ENCODE measurements at regions not wholly inside any gene's neighbourhood (a gene's known extent, or its start where the extent isn't known, plus 50 kb on each side); places are given as distances from the start of the nearest gene placed in this dataset.
"Not testable (repeated sequence)": the region's sequence is repeated elsewhere in the genome, so short reads cannot be mapped to it uniquely, and the experiment has no call there.

- no peak overlapping the region for H2BK120ac ChIP-seq (ENCODE audit: insufficient read depth, low read length, poor library complexity)
- H3K27ac ChIP-seq (ENCODE audit: low read depth, low read length) = no peak overlapping the region
- H2BK5ac ChIP-seq (ENCODE audit: low read depth, low read length, poor library complexity) = no peak overlapping the region
- no peak overlapping the region for H2AFZ ChIP-seq (ENCODE audit: insufficient read depth, low read length, poor library complexity)
- H3K4me2 ChIP-seq (ENCODE audit: low read length) = no peak overlapping the region
- no peak overlapping the region for H3K9ac ChIP-seq (ENCODE audit: low read length)
- no peaks in the 10 kb centered on the region for H3K4me1 ChIP-seq (ENCODE audit: control insufficient read depth in 1 of 2, insufficient read depth in 2 of 2, low read length in 2 of 2)
- H3K4me3 ChIP-seq (ENCODE audit: low read depth, low read length) = no peak overlapping the region
- H3K79me2 ChIP-seq (ENCODE audit: control insufficient read depth, insufficient read depth, low read length, poor library complexity) = no peaks in the 10 kb centered on the region
- no peak overlapping the region for H4K12ac ChIP-seq (ENCODE audit: low read depth, low read length)
- H3K23ac ChIP-seq (ENCODE audit: low read length) = no peak overlapping the region
- no peak overlapping the region for H3K4ac ChIP-seq (ENCODE audit: low read depth, low read length)
- no peak overlapping the region for H2BK12ac ChIP-seq (ENCODE audit: low read length)
- H3K9me3 ChIP-seq (ENCODE audit: insufficient read depth, low read depth, low read length) = no peaks in the 10 kb centered on the region
- no peak for DNase-seq
- no peak overlapping the region for H3K18ac ChIP-seq (ENCODE audit: low read length)
- H2AK5ac ChIP-seq (ENCODE audit: low read length) = no peak overlapping the region
- H3K27me3 ChIP-seq (ENCODE audit: insufficient read depth, low read length) = no peaks in the 10 kb centered on the region
- H4K8ac ChIP-seq (ENCODE audit: low read depth, low read length) = no peak overlapping the region
- no peak overlapping the region for H4K91ac ChIP-seq (ENCODE audit: low read depth, low read length)
- WGBS (ENCODE audit: extremely low coverage, insufficient coverage, insufficient read length) = no CpG with 5 or more reads among the region's 7 CpGs
- H3K79me1 ChIP-seq (ENCODE audit: low read length) = no peaks in the 10 kb centered on the region
- H3K36me3 ChIP-seq (ENCODE audit: control insufficient read depth in 1 of 2, insufficient read depth in 2 of 2, low read length in 2 of 2) = no peaks in the 10 kb centered on the region
- H3K14ac ChIP-seq (ENCODE audit: low read length) = no peak overlapping the region
Measured at GRCh38 chr17:31733326-31733725, 125.7 kb downstream of the COPRS start.

- H2AFZ ChIP-seq (ENCODE audit: insufficient read depth, low read length, poor library complexity); H3K79me1 ChIP-seq (ENCODE audit: low read length); H3K23ac ChIP-seq (ENCODE audit: low read length); H3K79me2 ChIP-seq (ENCODE audit: control insufficient read depth, insufficient read depth, low read length, poor library complexity); H3K4me1 ChIP-seq (ENCODE audit: control insufficient read depth in 1 of 2, insufficient read depth in 2 of 2, low read length in 2 of 2); H2AK5ac ChIP-seq (ENCODE audit: low read length); H2BK120ac ChIP-seq (ENCODE audit: insufficient read depth, low read length, poor library complexity); H3K18ac ChIP-seq (ENCODE audit: low read length); H3K9me3 ChIP-seq (ENCODE audit: insufficient read depth, low read depth, low read length); H3K4me3 ChIP-seq (ENCODE audit: low read depth, low read length); H3K36me3 ChIP-seq (ENCODE audit: control insufficient read depth in 1 of 2, insufficient read depth in 2 of 2, low read length in 2 of 2); H3K4ac ChIP-seq (ENCODE audit: low read depth, low read length); DNase-seq; H3K27me3 ChIP-seq (ENCODE audit: insufficient read depth, low read length); H3K9ac ChIP-seq (ENCODE audit: low read length); H4K8ac ChIP-seq (ENCODE audit: low read depth, low read length); H3K27ac ChIP-seq (ENCODE audit: low read depth, low read length); H3K14ac ChIP-seq (ENCODE audit: low read length); H4K12ac ChIP-seq (ENCODE audit: low read depth, low read length); H2BK5ac ChIP-seq (ENCODE audit: low read depth, low read length, poor library complexity); H2BK12ac ChIP-seq (ENCODE audit: low read length); H3K4me2 ChIP-seq (ENCODE audit: low read length); H4K91ac ChIP-seq (ENCODE audit: low read depth, low read length): not testable (repeated sequence)
- no CpG with 5 or more reads among the region's 5 CpGs for WGBS (ENCODE audit: extremely low coverage, insufficient coverage, insufficient read length)
Measured at GRCh38 chr17:31731585-31732154, 127.4 kb downstream of the COPRS start.

GRCh38 chr17:31731118-31731517 is 127.9 kb downstream of the COPRS start:
- WGBS (ENCODE audit: extremely low coverage, insufficient coverage, insufficient read length) = no CpG with 5 or more reads among the region's 3 CpGs
- Histone ChIP-seq H3K4me1 (ENCODE audit: control insufficient read depth in 1 of 2, insufficient read depth in 2 of 2, low read length in 2 of 2) (no peaks in the 10 kb centered on the region), H3K4ac (ENCODE audit: low read depth, low read length) (no peak overlapping the region)

GRCh38 chr17:31726980-31727427 is 132.0 kb downstream of the COPRS start:
- no peak overlapping the region for H3K18ac ChIP-seq (ENCODE audit: low read length)
- H4K91ac ChIP-seq (ENCODE audit: low read depth, low read length) = no peak overlapping the region
- H4K12ac ChIP-seq (ENCODE audit: low read depth, low read length) = no peak overlapping the region
- H3K14ac ChIP-seq (ENCODE audit: low read length) = no peak overlapping the region
- no peak overlapping the region for H2AK5ac ChIP-seq (ENCODE audit: low read length)
- H2BK12ac ChIP-seq (ENCODE audit: low read length) = no peak overlapping the region
- H3K27ac ChIP-seq (ENCODE audit: low read depth, low read length) = no peak overlapping the region
- no peak overlapping the region for H3K4ac ChIP-seq (ENCODE audit: low read depth, low read length)
- H3K4me2 ChIP-seq (ENCODE audit: low read length) = no peak overlapping the region
- no peaks in the 10 kb centered on the region for H3K79me2 ChIP-seq (ENCODE audit: control insufficient read depth, insufficient read depth, low read length, poor library complexity)
- no peak overlapping the region for H4K8ac ChIP-seq (ENCODE audit: low read depth, low read length)
- no peaks in the 10 kb centered on the region for H3K36me3 ChIP-seq (ENCODE audit: control insufficient read depth in 1 of 2, insufficient read depth in 2 of 2, low read length in 2 of 2)
- H2BK5ac ChIP-seq (ENCODE audit: low read depth, low read length, poor library complexity) = no peak overlapping the region
- H3K9me3 ChIP-seq (ENCODE audit: insufficient read depth, low read depth, low read length) = no peaks in the 10 kb centered on the region
- WGBS (ENCODE audit: extremely low coverage, insufficient coverage, insufficient read length) = no CpG with 5 or more reads among the region's 4 CpGs
- H3K27me3 ChIP-seq (ENCODE audit: insufficient read depth, low read length) = no peaks in the 10 kb centered on the region
- H2AFZ ChIP-seq (ENCODE audit: insufficient read depth, low read length, poor library complexity) = no peak overlapping the region
- no peaks in the 10 kb centered on the region for H3K79me1 ChIP-seq (ENCODE audit: low read length)
- H3K4me1 ChIP-seq (ENCODE audit: control insufficient read depth in 1 of 2, insufficient read depth in 2 of 2, low read length in 2 of 2) = no peaks in the 10 kb centered on the region
- H2BK120ac ChIP-seq (ENCODE audit: insufficient read depth, low read length, poor library complexity) = no peak overlapping the region
- no peak for DNase-seq
- no peak overlapping the region for H3K23ac ChIP-seq (ENCODE audit: low read length)
- H3K4me3 ChIP-seq (ENCODE audit: low read depth, low read length) = no peak overlapping the region
- H3K9ac ChIP-seq (ENCODE audit: low read length) = no peak overlapping the region

More at GRCh38 chr17:31731118-31731517, 127.9 kb downstream of the COPRS start:
- Histone ChIP-seq H3K27me3 (ENCODE audit: insufficient read depth, low read length) (no peaks in the 10 kb centered on the region), H4K91ac (ENCODE audit: low read depth, low read length) (no peak overlapping the region), H2BK5ac (ENCODE audit: low read depth, low read length, poor library complexity) (no peak overlapping the region), H2BK120ac (ENCODE audit: insufficient read depth, low read length, poor library complexity) (no peak overlapping the region), H3K4me3 (ENCODE audit: low read depth, low read length) (peak overlapping the region; percentile 58), H3K9me3 (ENCODE audit: insufficient read depth, low read depth, low read length) (no peaks in the 10 kb centered on the region), H2BK12ac (ENCODE audit: low read length) (no peak overlapping the region), H3K23ac (ENCODE audit: low read length) (no peak overlapping the region), H4K8ac (ENCODE audit: low read depth, low read length) (no peak overlapping the region), H4K12ac (ENCODE audit: low read depth, low read length) (no peak overlapping the region), H3K79me2 (ENCODE audit: control insufficient read depth, insufficient read depth, low read length, poor library complexity) (no peaks in the 10 kb centered on the region), H3K14ac (ENCODE audit: low read length) (no peak overlapping the region), H2AK5ac (ENCODE audit: low read length) (no peak overlapping the region), H3K27ac (ENCODE audit: low read depth, low read length) (no peak overlapping the region), H2AFZ (ENCODE audit: insufficient read depth, low read length, poor library complexity) (no peak overlapping the region), H3K4me2 (ENCODE audit: low read length) (no peak overlapping the region), H3K18ac (ENCODE audit: low read length) (no peak overlapping the region), H3K36me3 (ENCODE audit: control insufficient read depth in 1 of 2, insufficient read depth in 2 of 2, low read length in 2 of 2) (no peaks in the 10 kb centered on the region), H3K79me1 (ENCODE audit: low read length) (no peaks in the 10 kb centered on the region), H3K9ac (ENCODE audit: low read length) (no peak overlapping the region)
- no peak for DNase-seq

Data from trophoblast cell (in vitro differentiated cells and primary cell).